Gastroesophageal sphincter (tissue), 4 donors: ENCODE measurements at regions not wholly inside any gene's neighbourhood (a gene's known extent, or its start where the extent isn't known, plus 50 kb on each side); places are given as distances from the start of the nearest gene placed in this dataset.
"Not testable (repeated sequence)": the region's sequence is repeated elsewhere in the genome, so short reads cannot be mapped to it uniquely, and the experiment has no call there.

ENCODE experiments used
- ATAC-seq: fragments of 150-250 bp; one replicate; pipeline ENCODE4 v1.9.1; 2016; ENCODE audit warnings: mild to moderate bottlenecking, moderate library complexity
- H3K27ac ChIP-seq, 4 donors: fragments of 200-600 bp; sonication (generic) in 3 of 4; 1 replicate in 3 of 4; 2 replicates in 1 of 4; pipeline ENCODE4 v1.5.1; 2016 to 2019
- H3K27me3 ChIP-seq: fragments of 200-600 bp; sonication (generic); one replicate; pipeline ENCODE4 v1.5.1; 2019
- H3K36me3 ChIP-seq, 2 donors: fragments of 200-600 bp; sonication (generic); one replicate each; pipeline ENCODE4 v1.5.1; 2019; ENCODE audit warnings: control low read depth in 1 of 2
- H3K4me1 ChIP-seq, 3 donors: fragments of 200-600 bp; sonication (generic); 1 replicate in 2 of 3; 2 replicates in 1 of 3; pipeline ENCODE4 v1.5.1; 2016 to 2019; ENCODE audit warnings: control low read depth in 2 of 3
- H3K4me3 ChIP-seq, 2 donors: fragments of 200-600 bp; sonication (generic); one replicate each; pipeline ENCODE4 v1.5.1; 2019; ENCODE audit warnings: mild to moderate bottlenecking in 1 of 2, moderate library complexity in 1 of 2
- H3K9me3 ChIP-seq, 3 donors: fragments of 200-600 bp; sonication (generic); one replicate each; pipeline ENCODE4 v1.5.1; 2017 to 2019; ENCODE audit warnings: control low read depth in 2 of 3
- WGBS, 2 donors: methylation state at CpG; one replicate each; pipeline ENCODE4 v1.1.5; 2018; ENCODE audit warnings: low coverage in 1 of 2; 5-methylcytosine and 5-hydroxymethylcytosine counted together

DNA sequence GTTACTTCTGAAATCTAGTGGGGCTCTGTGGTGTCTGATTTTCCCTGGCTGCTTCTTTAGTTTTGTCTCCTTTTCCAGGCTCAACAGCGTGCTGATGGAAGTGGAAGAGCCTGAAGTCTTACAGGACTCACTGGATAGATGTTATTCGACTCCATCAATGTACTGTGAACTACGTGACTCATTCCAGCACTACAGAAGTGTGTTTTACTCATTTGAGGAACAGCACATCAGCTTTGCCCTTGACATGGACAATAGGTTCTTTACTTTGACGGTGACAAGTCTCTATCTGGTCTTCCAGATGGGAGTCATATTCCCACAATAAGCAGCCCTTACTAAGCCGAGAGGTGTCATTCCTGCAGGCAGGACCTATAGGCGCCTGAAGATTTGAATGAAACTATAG is 51.1 kb downstream of the NBPF8 start:
- WGBS, 2 donors: 93% methylated on average over 2 of the region's 6 CpGs; no CpG with 5 or more reads in 1 of the 2 donors
- H3K27me3 ChIP-seq, ATAC-seq, H3K4me1 ChIP-seq, H3K4me3 ChIP-seq, H3K27ac ChIP-seq, H3K9me3 ChIP-seq: not testable (repeated sequence)
- H3K36me3 ChIP-seq: peaks cover 0 to 16% of the 10 kb centered on the region in 2 donors

DNA sequence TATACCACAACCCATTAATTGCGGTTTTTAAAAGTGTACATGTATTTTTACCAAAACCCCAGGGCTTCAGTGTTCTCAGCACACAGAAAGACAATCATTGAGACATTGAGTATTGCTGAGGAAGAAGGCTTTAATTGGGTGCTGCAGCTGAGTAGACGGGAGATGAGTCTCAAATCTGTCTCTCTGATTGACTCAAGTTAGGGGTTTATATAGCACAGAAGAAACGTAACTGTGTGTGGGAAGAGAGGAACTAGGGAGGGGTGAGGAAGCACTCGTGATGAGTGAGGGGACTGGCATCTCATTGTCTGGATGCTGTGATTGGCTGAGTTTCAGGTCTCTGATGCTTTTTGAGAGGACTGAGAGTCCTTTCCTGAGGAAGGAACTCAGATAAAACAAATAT is 62.8 kb downstream of the NBPF8 start:
- peaks cover 0 to 31% of the 10 kb centered on the region in 2 donors for H3K36me3 ChIP-seq
- 80 to 84% methylated on average over 2 to 3 of the region's 4 CpGs for WGBS, 2 donors
- not testable (repeated sequence) for H3K9me3 ChIP-seq, ATAC-seq, H3K4me1 ChIP-seq, H3K27me3 ChIP-seq, H3K4me3 ChIP-seq, H3K27ac ChIP-seq

DNA sequence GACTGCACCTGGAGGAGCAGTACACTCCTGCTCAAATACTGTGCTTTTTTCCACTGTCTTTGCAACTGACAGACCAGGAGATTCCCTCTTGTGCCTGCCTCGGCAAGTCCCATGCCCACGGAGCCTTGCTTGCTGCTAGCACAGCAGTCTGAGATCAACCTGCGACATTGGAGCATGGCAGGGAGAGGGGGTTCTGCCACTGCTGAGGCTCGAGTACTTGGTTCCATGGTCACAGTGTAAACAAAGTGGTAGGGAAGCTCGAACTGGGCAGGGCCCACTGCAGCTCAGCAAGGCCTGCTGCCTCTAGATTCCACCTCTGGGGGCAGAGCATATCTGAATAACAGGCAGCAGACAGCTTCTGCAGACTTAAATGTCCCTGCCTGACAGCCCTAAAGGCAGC is 63.6 kb downstream of the NBPF8 start:
- not testable (repeated sequence) for H3K4me1 ChIP-seq, H3K9me3 ChIP-seq, ATAC-seq, H3K27me3 ChIP-seq, H3K4me3 ChIP-seq, H3K27ac ChIP-seq
- no CpG with 5 or more reads among the region's 5 CpGs for WGBS, 2 donors
- peaks cover 0 to 31% of the 10 kb centered on the region in 2 donors for H3K36me3 ChIP-seq

DNA sequence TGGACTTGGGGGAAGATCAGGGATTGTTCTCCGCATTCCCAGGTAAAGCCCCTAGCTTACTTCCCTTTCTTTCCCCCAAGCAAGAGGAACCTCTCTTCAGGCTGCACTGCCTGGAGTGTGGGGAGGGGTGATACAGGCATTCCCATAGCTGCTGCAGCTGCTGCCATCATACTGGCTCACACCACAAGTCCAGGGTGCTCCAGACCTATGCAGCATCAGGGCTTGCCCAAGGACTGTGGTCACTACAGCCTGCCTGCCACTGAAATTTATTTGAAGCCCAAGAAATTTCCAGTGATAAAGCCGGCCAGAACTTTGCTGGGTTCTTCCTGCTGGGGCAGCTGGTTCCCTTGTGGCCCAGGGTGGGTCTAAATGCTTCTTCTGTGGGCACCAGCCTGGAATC is 72.7 kb downstream of the NBPF8 start:
- not testable (repeated sequence) for H3K9me3 ChIP-seq, H3K27ac ChIP-seq, ATAC-seq, H3K27me3 ChIP-seq, H3K4me1 ChIP-seq, H3K4me3 ChIP-seq
- no CpG with 5 or more reads among the region's 2 CpGs for WGBS, 2 donors
- H3K36me3 ChIP-seq: peaks cover 0 to 40% of the 10 kb centered on the region in 2 donors

DNA sequence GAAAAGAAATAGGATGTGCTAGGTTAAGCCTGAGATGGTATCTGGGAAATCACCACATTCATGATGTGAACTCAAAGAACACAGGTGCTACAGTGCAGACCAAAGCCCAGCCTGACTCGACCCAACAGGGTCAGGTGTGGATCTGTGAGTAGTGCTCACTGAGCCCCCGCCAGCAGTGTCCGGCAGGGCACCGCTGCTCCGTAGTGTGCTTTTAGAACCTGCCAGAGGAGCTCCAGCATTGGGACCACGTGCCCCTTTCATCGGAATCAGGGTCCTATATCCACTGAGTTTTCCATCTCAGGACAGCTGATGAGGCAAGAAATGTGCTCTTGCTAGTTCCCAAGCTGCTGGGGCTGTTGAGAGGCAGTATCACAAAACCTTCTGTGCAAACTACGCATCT is 74.4 kb downstream of the NBPF8 start:
- not testable (repeated sequence) for H3K27me3 ChIP-seq, H3K4me1 ChIP-seq, H3K9me3 ChIP-seq, H3K4me3 ChIP-seq, ATAC-seq, H3K27ac ChIP-seq
- H3K36me3 ChIP-seq: peaks cover 0 to 48% of the 10 kb centered on the region in 2 donors
- WGBS, 2 donors: 94 to 100% methylated on average over 1 to 3 of the region's 8 CpGs

DNA sequence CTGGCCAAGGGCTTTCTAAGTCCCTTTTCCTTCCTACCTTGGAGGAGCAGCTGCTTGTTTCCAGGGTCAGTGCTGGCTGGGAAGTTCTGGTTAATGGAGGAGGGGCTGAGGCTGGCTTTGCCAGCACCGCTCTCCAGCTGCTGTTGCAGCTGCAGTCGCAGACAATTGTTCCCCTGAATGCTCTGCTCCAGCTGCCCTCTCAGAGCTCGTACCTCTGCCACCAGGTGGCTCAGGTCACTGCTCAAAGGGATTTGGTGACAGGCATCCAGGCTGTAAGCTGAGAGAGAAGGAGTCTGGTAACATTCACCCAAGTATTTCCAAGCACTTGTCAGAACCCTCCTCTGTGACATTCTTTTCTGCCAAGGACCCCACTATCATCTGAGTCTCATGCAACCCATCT is 82.3 kb downstream of the NBPF8 start:
- not testable (repeated sequence) for ATAC-seq, H3K27ac ChIP-seq, H3K27me3 ChIP-seq, H3K4me3 ChIP-seq, H3K4me1 ChIP-seq, H3K9me3 ChIP-seq
- no CpG with 5 or more reads among the region's 3 CpGs for WGBS, 2 donors
- H3K36me3 ChIP-seq: peaks cover 0 to 30% of the 10 kb centered on the region in 2 donors

DNA sequence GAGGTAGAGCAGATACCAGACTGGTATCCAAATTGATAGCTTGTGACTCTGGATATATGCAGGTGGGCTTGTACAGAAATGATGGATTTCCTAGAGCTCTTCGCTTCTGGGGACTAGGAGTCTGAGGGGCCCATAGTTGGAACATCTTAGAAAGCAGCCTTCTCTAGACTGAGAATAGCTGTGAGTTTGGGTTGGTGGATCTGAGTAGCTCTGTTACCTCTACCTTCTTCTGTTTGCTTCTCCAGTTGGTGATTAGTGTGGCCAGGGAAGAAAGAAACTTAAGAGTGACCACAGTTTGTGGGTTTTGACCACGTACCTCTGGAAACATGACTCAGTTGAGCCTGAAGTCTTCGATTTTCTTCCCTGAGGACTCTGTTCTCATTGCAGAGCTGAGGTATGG is 88.4 kb downstream of the NBPF8 start:
- H3K27me3 ChIP-seq, ATAC-seq, H3K4me1 ChIP-seq, H3K4me3 ChIP-seq, H3K27ac ChIP-seq, H3K9me3 ChIP-seq: not testable (repeated sequence)
- H3K36me3 ChIP-seq: peaks cover 0 to 25% of the 10 kb centered on the region in 2 donors
- WGBS, 2 donors: no CpG with 5 or more reads among the region's 3 CpGs

DNA sequence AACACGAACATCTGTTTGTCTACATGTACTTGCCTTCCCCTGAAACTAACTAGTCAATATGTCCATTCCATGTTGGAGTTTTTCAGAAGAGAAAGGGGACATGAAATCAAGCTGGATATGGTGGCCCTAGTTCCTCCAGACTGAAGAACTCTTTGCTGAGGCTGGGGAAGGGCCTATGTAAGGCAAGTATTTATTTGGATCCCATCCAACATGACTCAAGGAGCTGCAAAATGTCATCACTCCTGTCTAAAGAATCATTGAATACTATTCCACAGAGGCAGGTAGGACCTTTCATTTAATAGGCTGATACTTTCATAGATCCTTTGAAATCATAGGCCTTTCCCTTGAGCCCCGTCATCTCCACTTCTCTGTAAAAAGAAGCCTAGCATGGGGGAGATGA is 91.5 kb downstream of the NBPF8 start:
- 100% methylated on average over 1 of the region's 2 CpGs; no CpG with 5 or more reads in 1 of the 2 donors for WGBS, 2 donors
- H3K4me1 ChIP-seq, ATAC-seq, H3K27me3 ChIP-seq, H3K9me3 ChIP-seq, H3K27ac ChIP-seq, H3K4me3 ChIP-seq: not testable (repeated sequence)
- peaks cover 0 to 22% of the 10 kb centered on the region in 2 donors for H3K36me3 ChIP-seq

DNA sequence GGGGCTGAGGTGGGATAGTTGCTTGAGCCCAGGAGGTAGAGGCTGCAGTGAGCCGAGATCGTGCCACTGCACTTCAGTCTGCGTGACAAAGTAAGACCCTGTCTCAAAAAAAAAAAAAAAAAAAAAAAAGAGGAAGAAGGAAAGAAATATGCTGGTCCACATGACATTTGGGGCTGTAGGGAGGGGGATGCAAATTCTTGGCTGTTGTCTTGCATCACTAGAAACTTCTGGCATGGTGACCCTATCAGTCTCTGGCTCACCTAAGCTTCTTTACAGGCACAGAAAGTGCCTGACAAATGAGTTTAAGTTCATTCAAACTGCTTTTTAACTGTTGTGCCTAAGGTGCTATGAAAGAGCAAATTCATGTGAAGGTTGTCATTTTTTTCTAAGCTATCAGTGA is 93.5 kb downstream of the NBPF8 start:
- not testable (repeated sequence) for ATAC-seq, H3K4me1 ChIP-seq, H3K27me3 ChIP-seq, H3K27ac ChIP-seq, H3K4me3 ChIP-seq, H3K9me3 ChIP-seq
- no CpG with 5 or more reads among the region's 3 CpGs for WGBS, 2 donors
- peaks cover 0 to 26% of the 10 kb centered on the region in 2 donors for H3K36me3 ChIP-seq

DNA sequence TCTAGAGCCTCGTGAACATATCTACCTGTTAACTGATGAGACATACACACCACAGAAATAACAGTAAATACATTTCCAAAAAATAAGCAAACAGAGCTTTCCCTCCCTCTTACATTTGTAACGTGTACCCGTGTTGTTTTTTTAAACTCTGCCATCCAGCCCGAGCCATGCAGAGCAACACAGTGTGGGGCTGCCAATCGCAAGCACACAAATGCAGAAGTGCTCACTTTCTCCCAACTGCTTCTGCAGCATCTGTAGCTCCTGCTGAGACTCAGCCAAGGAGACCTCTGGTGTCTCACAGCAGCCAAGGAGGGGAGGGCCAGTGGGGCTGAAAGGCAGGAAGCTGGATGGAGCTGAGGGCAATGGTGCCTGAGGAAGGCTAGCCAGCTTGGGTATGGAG is 94.4 kb downstream of the NBPF8 start:
- not testable (repeated sequence) for H3K27ac ChIP-seq, H3K4me1 ChIP-seq, H3K9me3 ChIP-seq, ATAC-seq, H3K4me3 ChIP-seq, H3K27me3 ChIP-seq
- no CpG with 5 or more reads among the region's 5 CpGs for WGBS, 2 donors
- peaks cover 0 to 21% of the 10 kb centered on the region in 2 donors for H3K36me3 ChIP-seq

DNA sequence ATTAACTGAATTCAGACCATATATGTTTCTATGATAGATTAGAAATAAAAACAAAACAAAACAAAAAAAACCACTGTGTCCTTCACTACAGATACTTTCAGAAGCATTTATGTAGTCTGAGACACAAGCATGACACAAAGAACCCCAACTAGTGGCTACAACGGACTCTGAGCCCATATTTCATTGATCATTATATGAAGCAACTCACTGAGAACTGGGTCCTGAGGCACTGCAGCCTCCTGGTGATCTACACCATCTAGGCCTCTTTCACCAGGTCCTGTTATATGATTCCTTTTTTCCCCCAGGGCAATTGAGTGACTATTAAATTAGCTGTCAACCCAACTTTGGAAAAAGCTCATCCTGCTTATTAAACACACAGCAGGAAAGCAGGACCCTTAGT is 98.3 kb downstream of the NBPF8 start:
- not testable (repeated sequence) for H3K4me3 ChIP-seq, H3K27ac ChIP-seq, H3K4me1 ChIP-seq, H3K9me3 ChIP-seq, H3K27me3 ChIP-seq, ATAC-seq
- peaks cover 0 to 27% of the 10 kb centered on the region in 2 donors for H3K36me3 ChIP-seq
- no CpG with 5 or more reads among the region's 1 CpG for WGBS, 2 donors

DNA sequence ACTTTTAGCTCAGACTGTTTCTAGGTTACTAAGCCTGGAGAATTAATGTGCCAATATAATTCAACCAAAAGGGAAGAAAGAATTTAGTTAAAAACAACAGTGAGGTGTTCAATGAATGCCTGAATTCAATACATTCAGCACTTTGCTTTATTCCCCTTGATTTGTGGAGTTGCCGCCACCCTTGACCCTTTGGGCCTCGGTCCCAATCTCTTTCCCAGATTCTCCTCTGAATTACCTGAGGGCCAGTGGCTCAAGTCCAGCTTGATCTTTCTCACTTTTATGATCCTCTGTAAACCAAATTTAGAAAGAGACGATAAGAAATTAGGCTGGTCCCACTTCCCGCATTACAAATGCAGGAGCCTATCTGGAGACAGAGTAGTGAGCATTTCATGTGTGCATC is 98.7 kb downstream of the NBPF8 start:
- H3K4me1 ChIP-seq, H3K9me3 ChIP-seq, H3K27me3 ChIP-seq, H3K4me3 ChIP-seq, H3K27ac ChIP-seq, ATAC-seq: not testable (repeated sequence)
- WGBS, 2 donors: no CpG with 5 or more reads among the region's 4 CpGs
- H3K36me3 ChIP-seq: peaks cover 0 to 27% of the 10 kb centered on the region in 2 donors

DNA sequence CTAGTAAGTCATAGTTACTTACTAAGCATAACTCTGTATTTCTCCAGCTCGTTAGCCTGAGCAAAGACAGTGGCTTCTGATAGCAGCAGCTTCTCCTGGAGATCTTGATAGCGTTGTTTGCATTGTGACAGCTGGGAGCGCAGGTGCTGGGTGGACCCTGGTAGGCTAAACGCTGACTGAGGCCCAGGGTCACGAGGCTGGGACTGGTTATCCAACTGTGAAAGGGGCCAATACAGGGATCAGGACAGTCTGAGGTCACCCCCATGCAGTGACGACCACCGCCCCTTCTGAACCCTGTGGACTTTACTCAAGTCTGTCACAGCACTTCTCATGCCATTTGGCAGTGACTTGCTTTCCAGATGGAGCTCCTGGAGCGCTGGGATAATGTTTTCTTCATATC is 104.4 kb downstream of the NBPF8 start:
- H3K27ac ChIP-seq, H3K4me1 ChIP-seq, H3K9me3 ChIP-seq, H3K4me3 ChIP-seq, ATAC-seq, H3K27me3 ChIP-seq: not testable (repeated sequence)
- WGBS, 2 donors: no CpG with 5 or more reads among the region's 8 CpGs
- peaks cover 0 to 13% of the 10 kb centered on the region in 2 donors for H3K36me3 ChIP-seq

DNA sequence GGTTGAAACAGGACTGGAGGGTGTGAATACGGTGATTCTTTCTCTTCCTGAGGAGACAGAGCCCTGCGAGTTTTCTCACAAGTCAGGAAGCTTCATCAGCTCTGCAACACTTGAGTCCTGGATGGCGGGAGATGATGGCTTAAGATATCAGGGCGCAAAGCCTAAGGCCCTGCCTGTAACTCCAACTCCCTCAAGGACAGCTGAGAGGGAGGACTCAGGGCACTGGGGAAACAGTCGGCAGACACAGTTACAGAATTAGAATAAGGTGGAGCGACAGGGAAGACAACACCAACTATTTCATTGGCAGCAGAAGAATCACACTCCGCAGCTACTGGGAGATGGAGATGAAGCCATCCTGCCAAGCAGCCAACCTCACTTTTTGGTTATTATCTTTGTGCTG is 109.6 kb downstream of the NBPF8 start:
- WGBS, 2 donors: no CpG with 5 or more reads among the region's 7 CpGs
- ATAC-seq, H3K4me3 ChIP-seq: not testable (repeated sequence)

DNA sequence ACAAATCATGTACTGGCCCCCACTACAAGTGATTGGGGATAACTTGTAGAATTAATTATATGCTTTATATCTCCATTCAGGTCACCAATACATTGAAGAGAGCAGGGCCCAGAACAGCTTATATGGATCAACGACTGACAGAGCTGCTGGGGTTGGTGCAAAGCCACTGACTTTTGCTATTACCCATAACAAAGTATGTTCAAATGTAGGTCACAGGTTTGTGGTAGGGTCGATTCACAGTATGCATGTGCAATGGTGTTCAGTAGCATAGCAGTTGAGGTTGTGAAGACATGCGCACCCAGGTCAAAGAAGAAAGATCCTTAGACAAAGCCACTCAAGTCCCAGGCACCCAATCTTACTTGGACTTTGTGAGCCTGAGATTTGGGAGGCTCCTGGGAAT is 110.6 kb downstream of the NBPF8 start:
- H3K27ac ChIP-seq, H3K4me3 ChIP-seq, H3K4me1 ChIP-seq, H3K9me3 ChIP-seq, H3K36me3 ChIP-seq, ATAC-seq, H3K27me3 ChIP-seq: not testable (repeated sequence)
- 70% methylated on average over 2 of the region's 3 CpGs; no CpG with 5 or more reads in 1 of the 2 donors for WGBS, 2 donors

More for the DNA sequence above, 109.6 kb downstream of the NBPF8 start:
- not testable (repeated sequence) for H3K27me3 ChIP-seq, H3K4me1 ChIP-seq, H3K9me3 ChIP-seq, H3K36me3 ChIP-seq, H3K27ac ChIP-seq
